IMR-90 (cell line): ENCODE measurements at regions not wholly inside any gene's neighbourhood (a gene's known extent, or its start where the extent isn't known, plus 50 kb on each side); places are given as distances from the start of the nearest gene placed in this dataset.

Experiments
- ATAC-seq: fragments of 200-7000 bp; cut with Tn5 transposase; 2 replicates; pipeline ENCODE4 v1.9.1; 2020; ENCODE audit warnings: low read depth, mild to moderate bottlenecking, moderate library complexity
- BruUV-seq: library from RNA; stranded (reverse); fragments of 400-500 nt; replicated peaks from 2 replicates; lab custom pipeline; 2021; lab: Mats Ljungman, UMichigan
- CTCF ChIA-PET: fragments of 300-600 bp; formaldehyde crosslinking; extraction: SDS; loops from one replicate; lab custom pipeline; 2021; ENCODE audit warnings: antibody characterized with exemption; lab: Yijun Ruan, JAX
- POLR2A ChIA-PET: fragments of 300-600 bp; sonication (Branson Sonifier 250); formaldehyde crosslinking; loops from one replicate; lab custom pipeline; 2022; ENCODE audit warnings: antibody characterized with exemption; ENCODE audit not compliant: unreplicated experiment; lab: Charles Lee
- DNase-seq: peaks from one replicate; pipeline ENCODE4 v3.0.0; 2013
- H2AFZ ChIP-seq: replicated peaks from 2 replicates; pipeline ENCODE3; 2013; ENCODE audit warnings: low read length, mild to moderate bottlenecking; ENCODE audit not compliant: poor library complexity
- H2AK5ac ChIP-seq: 2 replicates; pipeline ENCODE4 v1.6.1; 2013; ENCODE audit warnings: low read depth, low read length, inconsistent platforms
- H2AK9ac ChIP-seq: replicated peaks from 2 replicates; pipeline ENCODE3; 2013; ENCODE audit warnings: mild to moderate bottlenecking, low read depth, low read length, moderate library complexity; ENCODE audit not compliant: poor library complexity
- H2BK120ac ChIP-seq: 2 replicates; pipeline ENCODE4 v1.6.1; 2013; ENCODE audit warnings: low read depth, low read length, inconsistent platforms
- H2BK15ac ChIP-seq: 3 replicates; pipeline ENCODE4 v1.6.1; 2013; ENCODE audit warnings: low read depth, low read length, inconsistent platforms
- H2BK20ac ChIP-seq: 2 replicates; pipeline ENCODE4 v1.6.1; 2013; ENCODE audit warnings: low read depth, mild to moderate bottlenecking, inconsistent platforms, low read length, moderate library complexity
- H2BK5ac ChIP-seq: 2 replicates; pipeline ENCODE4 v1.6.1; 2013; ENCODE audit warnings: mild to moderate bottlenecking, low read depth, low read length, inconsistent platforms; ENCODE audit not compliant: poor library complexity, severe bottlenecking
- H3K14ac ChIP-seq: replicated peaks from 2 replicates; pipeline ENCODE4 v1.6.1; 2013; ENCODE audit warnings: low read depth, low read length, inconsistent platforms
- H3K18ac ChIP-seq: 2 replicates; pipeline ENCODE4 v1.6.1; 2013; ENCODE audit warnings: low read depth, low read length, control low read depth
- H3K23ac ChIP-seq: 2 replicates; pipeline ENCODE4 v1.6.1; 2013; ENCODE audit warnings: low read depth, low read length, inconsistent platforms
- H3K27ac ChIP-seq: 2 replicates; pipeline ENCODE4 v1.5.1; 2013; ENCODE audit warnings: mild to moderate bottlenecking, control low read depth, low read length; ENCODE audit not compliant: insufficient read depth
- H3K27me3 ChIP-seq: 2 replicates; pipeline ENCODE4 v1.6.1; 2013; ENCODE audit warnings: low read length; ENCODE audit not compliant: control insufficient read depth, insufficient read depth
- H3K36me3 ChIP-seq: 2 replicates; pipeline ENCODE4 v1.6.1; 2013; ENCODE audit warnings: low read length, mixed read lengths; ENCODE audit not compliant: control insufficient read depth, insufficient read depth
- H3K4ac ChIP-seq: 2 replicates; pipeline ENCODE4 v1.6.1; 2013; ENCODE audit warnings: low read depth, low read length, inconsistent platforms
- H3K4me1 ChIP-seq: 2 replicates; pipeline ENCODE4 v1.6.1; 2013; ENCODE audit warnings: low read length, mixed read lengths; ENCODE audit not compliant: control insufficient read depth, insufficient read depth
- H3K4me2 ChIP-seq: 2 replicates; pipeline ENCODE4 v1.6.1; 2013; ENCODE audit warnings: low read depth, mild to moderate bottlenecking, control low read depth, low read length, moderate library complexity
- H3K4me3 ChIP-seq: 2 replicates; pipeline ENCODE4 v1.5.1; 2013; ENCODE audit warnings: low read depth, mild to moderate bottlenecking, control low read depth, low read length, moderate library complexity; ENCODE audit not compliant: insufficient read depth
- H3K56ac ChIP-seq: 2 replicates; pipeline ENCODE4 v1.6.1; 2013; ENCODE audit warnings: low read length, inconsistent platforms; ENCODE audit not compliant: insufficient read depth; ENCODE audit errors: extremely low read depth
- H3K79me1 ChIP-seq, 2 experiments: 2 replicates each; pipeline ENCODE4 v1.6.1; 2013; ENCODE audit warnings: low read length in 2 of 2, inconsistent platforms in 1 of 2, low read depth in 1 of 2
- H3K9ac ChIP-seq: 2 replicates; pipeline ENCODE4 v1.6.1; 2013; ENCODE audit warnings: low read depth, low read length, control low read depth
- H3K9me1 ChIP-seq: 2 replicates; pipeline ENCODE4 v1.6.1; 2013; ENCODE audit warnings: low read length, inconsistent platforms; ENCODE audit not compliant: insufficient read depth
- H3K9me3 ChIP-seq: 2 replicates; pipeline ENCODE4 v1.6.1; 2013; ENCODE audit warnings: low read length; ENCODE audit not compliant: control insufficient read depth, insufficient read depth
- H4K20me1 ChIP-seq: 2 replicates; pipeline ENCODE4 v1.6.1; 2013; ENCODE audit warnings: low read length, inconsistent platforms; ENCODE audit not compliant: insufficient read depth
- H4K5ac ChIP-seq: 2 replicates; pipeline ENCODE4 v1.6.1; 2013; ENCODE audit warnings: mild to moderate bottlenecking, low read depth, low read length, control low read depth
- H4K8ac ChIP-seq, 2 experiments: 2 replicates each; pipeline ENCODE4 v1.6.1; 2013; ENCODE audit warnings: low read depth in 2 of 2, low read length in 2 of 2, control low read depth in 1 of 2, inconsistent platforms in 1 of 2
- H4K91ac ChIP-seq: 2 replicates; pipeline ENCODE4 v1.6.1; 2013; ENCODE audit warnings: low read depth, low read length, inconsistent platforms; ENCODE audit not compliant: insufficient read depth
- CEBPB ChIP-seq: IDR thresholded peaks from 2 replicates; pipeline ENCODE4 v1.6.1; 2012; ENCODE audit warnings: low read depth, low read length, improper control_type of control experiment
- MAFK ChIP-seq: IDR thresholded peaks from 2 replicates; pipeline ENCODE4 v1.6.1; 2012; ENCODE audit warnings: low read depth, low read length, improper control_type of control experiment
- WGBS, 2 experiments: methylation state at CpG; one replicate each; pipeline versions ENCODE4 v1.1.5 to v1.1.7; 2013; ENCODE audit warnings: missing lambda C conversion rate in 2 of 2; ENCODE audit not compliant: insufficient read length in 1 of 2; ENCODE audit errors: extremely low coverage in 2 of 2; 5-methylcytosine and 5-hydroxymethylcytosine counted together
- dilution Hi-C: fragments of 300-500 bp; cut with HindIII; formaldehyde crosslinking; loops from one replicate; pipeline ENCODE4 v1.14.3; 2018; ENCODE audit warnings: low sequenced_read_pairs; ENCODE audit not compliant: unreplicated experiment
- in situ Hi-C: fragments of 300-500 bp; cut with MboI; formaldehyde crosslinking; loops from 3 replicates; pipeline ENCODE4 v1.14.3; 2019; ENCODE audit warnings: low sequenced_read_pairs, inconsistent platforms, mixed read lengths
- intact Hi-C: fragments of 100-400 bp; cut with micrococcal nuclease; formaldehyde crosslinking; loops from 2 replicates; pipeline ENCODE4 v1.10.0; 2022

DNA sequence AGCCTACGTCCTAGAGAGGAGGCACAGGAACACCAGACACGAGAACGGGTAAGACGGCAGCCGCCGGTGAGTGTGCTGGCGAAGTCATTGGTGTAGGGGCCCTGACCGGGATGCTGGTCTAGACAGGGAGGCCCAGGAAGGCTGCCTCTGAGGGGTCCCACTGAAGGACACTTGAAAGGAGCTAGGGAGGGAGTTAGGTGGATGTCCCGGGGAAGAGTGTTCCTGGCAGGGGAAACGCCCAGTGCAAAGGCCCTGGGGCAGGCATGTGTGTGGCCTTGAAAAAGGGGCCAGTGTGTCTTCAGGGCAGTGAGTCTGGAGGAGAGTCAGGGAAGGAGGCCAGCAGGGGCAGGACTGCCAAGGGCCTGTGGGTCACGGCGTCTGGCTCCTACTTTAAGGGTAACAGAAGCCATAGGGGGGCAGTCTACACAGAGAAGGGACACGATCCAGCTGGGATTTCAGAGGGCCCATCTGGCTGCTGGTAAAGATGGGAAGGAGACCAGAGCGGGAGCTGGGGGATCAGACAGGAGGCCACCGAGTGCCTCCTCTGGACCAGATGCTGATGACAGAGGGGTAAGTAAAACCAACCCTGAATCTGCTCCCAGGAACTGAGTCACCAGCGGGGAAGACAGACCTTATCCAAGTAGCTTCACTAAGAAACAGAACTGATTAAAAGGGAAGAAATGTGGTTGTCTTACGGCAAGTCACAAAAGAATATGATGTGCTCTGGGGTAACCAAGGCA lies 115.9 kb downstream of the LITAF start:
- Histone ChIP-seq H4K20me1 (no peaks in the 10 kb centered on the region), H3K79me1 (no peaks in the 10 kb centered on the region), H3K9me3 (no peaks in the 10 kb centered on the region), H3K27me3 (peaks cover 19% of the 10 kb centered on the region), H2BK120ac (no peak overlapping the region), H2BK5ac (no peak overlapping the region), H2BK15ac (no peak overlapping the region), H3K18ac (no peak overlapping the region), H3K56ac (no peak overlapping the region), H4K91ac (no peak overlapping the region), H3K36me3 (no peaks in the 10 kb centered on the region), H3K14ac (no peak overlapping the region), H4K8ac (no peak overlapping the region), H2AFZ (peak overlapping the region; percentile 61), H3K4me2 (no peak overlapping the region), H2AK9ac (no peak overlapping the region), H3K9me1 (no peaks in the 10 kb centered on the region), H3K4me1 (no peaks in the 10 kb centered on the region), H3K4ac (no peak overlapping the region), H3K4me3 (no peak overlapping the region), H2AK5ac (no peak overlapping the region), H2BK20ac (no peak overlapping the region), H3K9ac (no peak overlapping the region), H4K5ac (no peak overlapping the region), H3K27ac (no peak overlapping the region), H3K23ac (no peak overlapping the region)
- POLR2A ChIA-PET, result no interaction called here
- ATAC-seq (peak; percentile 57), DNase-seq (peak; percentile 49)
- dilution Hi-C loops, result no loop called here
- BruUV-seq, result no TSS peak
- in situ Hi-C loops, result no loop called here
- CTCF ChIA-PET, result no interaction called here
- TF ChIP-seq CEBPB, result no peak
- TF ChIP-seq MAFK, result no peak
- 63% methylated on average over 7 of the region's 17 CpGs; no CpG with 5 or more reads in 1 of the 2 experiments for WGBS, 2 experiments
- intact Hi-C loops, result loop anchor here (10.0 kb wide), 1 partner anchor 46 kb away; no protein-coding TSS in a partner anchor
